H1 (cell line): ENCODE measurements at regions not wholly inside any gene's neighbourhood (a gene's known extent, or its start where the extent isn't known, plus 50 kb on each side); places are given as distances from the start of the nearest gene placed in this dataset.

Experiments used
- ATF3 ChIP-seq: IDR thresholded peaks from 2 replicates; pipeline ENCODE4 v1.6.1; 2011; ENCODE audit warnings: low read depth, mild to moderate bottlenecking, low read length; ENCODE audit not compliant: insufficient read depth
- CHD1 ChIP-seq: IDR thresholded peaks from 2 replicates; pipeline ENCODE4 v1.6.1; 2012; ENCODE audit warnings: low read depth, low read length, improper control_type of control experiment
- CTCF ChIP-seq, 3 experiments: IDR thresholded peaks; 1 replicate in 2 of 3; 2 replicates in 1 of 3; pipeline versions ENCODE4 v1.5.1 to v1.6.1; 2011; ENCODE audit warnings: low read length in 3 of 3, mild to moderate bottlenecking in 3 of 3, inconsistent platforms in 2 of 3, low read depth in 1 of 3, moderate library complexity in 1 of 3; ENCODE audit not compliant: insufficient read depth in 1 of 3; ENCODE audit errors: control extremely low read depth in 1 of 3
- EZH2 ChIP-seq: fragments of 200-600 bp; sonication (generic); IDR thresholded peaks from 2 replicates; pipeline ENCODE4 v1.7.1; 2012; ENCODE audit warnings: low read depth, mild to moderate bottlenecking, moderate library complexity, low read length, inconsistent platforms; ENCODE audit not compliant: severe bottlenecking
- PHF8 ChIP-seq: fragments of 200-600 bp; sonication (generic); conservative IDR thresholded peaks from 2 replicates; pipeline ENCODE4 v1.7.1; 2012; ENCODE audit warnings: low read depth, mild to moderate bottlenecking, inconsistent platforms, low read length, moderate library complexity
- POLR2A ChIP-seq, 2 experiments: IDR thresholded peaks; 1 replicate in 1 of 2; 2 replicates in 1 of 2; pipeline ENCODE4 v1.6.1; 2011; ENCODE audit warnings: low read depth in 2 of 2, low read length in 2 of 2, mild to moderate bottlenecking in 2 of 2; ENCODE audit errors: control extremely low read depth in 1 of 2
- POLR2AphosphoS5 ChIP-seq: IDR thresholded peaks from 2 replicates; pipeline ENCODE4 v1.6.1; 2011; ENCODE audit warnings: low read depth, low read length
- RFX5 ChIP-seq: IDR thresholded peaks from 2 replicates; pipeline ENCODE4 v1.6.1; 2011; ENCODE audit warnings: low read depth, low read length, improper control_type of control experiment, borderline replicate concordance
- SP2 ChIP-seq: IDR thresholded peaks from 2 replicates; pipeline ENCODE4 v1.6.1; 2012; ENCODE audit warnings: mild to moderate bottlenecking, low read length, inconsistent platforms
- YY1 ChIP-seq: IDR thresholded peaks from 2 replicates; pipeline ENCODE4 v1.6.1; 2011; ENCODE audit warnings: low read depth, mild to moderate bottlenecking, low read length

- TF ChIP-seq POLR2A (IDR thresholded peaks at IDR 0.05; ENCODE audit: control extremely low read depth in 1 of 2, low read depth in 2 of 2, low read length in 2 of 2) (no peak), RFX5 (no peak), YY1 (no peak), CHD1 (no peak), CTCF (IDR thresholded peaks at IDR 0.05; ENCODE audit: control extremely low read depth in 1 of 3, insufficient read depth in 1 of 3, low read depth in 1 of 3, low read length in 3 of 3) (no peak), POLR2AphosphoS5 (no peak), EZH2 (no peak), ATF3 (no peak), SP2 (no peak), PHF8 (no peak)
These were observed 1920.5 kb upstream of the PCDH7 start for GRCh38 chr4:28799696-28800095.
